Astrocyte of the spinal cord (primary cell): ENCODE measurements at regions not wholly inside any gene's neighbourhood (a gene's known extent, or its start where the extent isn't known, plus 50 kb on each side); places are given as distances from the start of the nearest gene placed in this dataset.

Experiments used
- DNase-seq: peaks from one replicate; pipeline ENCODE4 v3.0.0; 2011; ENCODE audit warnings: low read depth, low spot score
- H3K4me3 ChIP-seq: 2 replicates; pipeline ENCODE4 v1.5.1; 2011; ENCODE audit warnings: low read depth, mild to moderate bottlenecking, low read length, moderate library complexity
- CTCF ChIP-seq: IDR thresholded peaks from 2 replicates; pipeline ENCODE4 v1.5.1; 2012; ENCODE audit warnings: low read depth, mild to moderate bottlenecking, low read length, inconsistent platforms
- in situ Hi-C: cut with HindIII; loops from 2 replicates; pipeline ENCODE4 v1.10.0; 2017; ENCODE audit warnings: low sequenced_read_pairs

DNA sequence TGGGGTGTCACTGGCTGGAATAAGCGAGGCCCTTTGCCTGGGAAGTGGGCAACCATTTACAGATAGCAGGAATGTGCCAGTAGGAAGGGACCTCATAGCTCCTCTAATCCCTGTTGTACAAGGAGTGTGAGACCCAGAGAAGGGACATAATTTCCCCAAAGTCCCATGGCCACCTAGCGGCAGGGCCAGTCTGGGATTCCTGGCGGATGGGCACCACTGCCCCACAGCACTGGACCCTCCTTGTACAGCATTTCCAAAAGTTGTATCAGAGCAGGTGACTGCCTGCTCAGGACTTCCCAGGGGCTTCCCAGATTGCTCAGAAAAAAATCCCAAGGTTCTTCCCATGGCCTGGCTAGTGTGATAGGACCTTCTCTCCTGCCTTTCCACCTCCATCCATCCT is 185.8 kb downstream of the GLI2 start:
- in situ Hi-C loops = no loop called here
- no peak overlapping the region for H3K4me3 ChIP-seq
- no peak for DNase-seq
- no peak for TF ChIP-seq CTCF

DNA sequence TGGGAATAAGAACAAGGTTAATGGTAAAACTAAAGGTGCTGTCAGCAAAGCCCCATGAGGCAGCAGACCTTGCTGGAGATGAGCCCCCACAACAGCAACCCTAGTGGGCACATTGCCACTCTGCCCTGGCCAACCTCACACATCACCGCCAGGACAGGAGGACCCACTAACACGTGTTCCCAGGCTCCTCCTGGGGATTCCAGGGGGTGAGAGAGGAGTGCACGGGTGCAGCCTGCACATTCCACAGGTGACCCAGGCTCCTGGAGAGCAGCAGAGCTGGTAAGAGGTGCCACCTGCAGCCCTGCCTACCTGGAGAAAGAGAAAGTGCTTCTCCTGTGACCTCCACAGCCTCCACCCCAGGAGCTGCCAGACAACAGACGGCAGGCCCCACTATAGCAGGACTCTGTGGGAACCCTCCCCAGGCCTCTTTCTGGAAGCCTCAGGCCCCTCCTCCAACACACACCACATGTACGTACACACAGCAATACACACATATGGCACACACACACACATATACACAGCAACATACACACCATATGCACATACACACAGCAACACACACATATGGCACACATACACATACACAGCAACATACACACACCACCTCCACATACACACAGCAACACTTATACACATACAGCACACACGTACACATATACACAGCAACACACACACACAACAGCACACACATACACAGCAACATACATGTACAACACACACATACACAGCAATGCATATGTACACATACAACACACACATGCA is 187.1 kb downstream of the GLI2 start:
- no peak for TF ChIP-seq CTCF
- H3K4me3 ChIP-seq = no peak overlapping the region
- DNase-seq = no peak
- in situ Hi-C loops = no loop called here

GRCh38 chr2:120923426-120923825 is 187.8 kb downstream of the GLI2 start:
- no peak for DNase-seq
- TF ChIP-seq CTCF = no peak
- no peak overlapping the region for H3K4me3 ChIP-seq
- in situ Hi-C loops = no loop called here

GRCh38 chr2:120924924-120925323 is 189.3 kb downstream of the GLI2 start:
- H3K4me3 ChIP-seq = no peak overlapping the region
- DNase-seq = no peak
- in situ Hi-C loops = no loop called here
- TF ChIP-seq CTCF = no peak

DNA sequence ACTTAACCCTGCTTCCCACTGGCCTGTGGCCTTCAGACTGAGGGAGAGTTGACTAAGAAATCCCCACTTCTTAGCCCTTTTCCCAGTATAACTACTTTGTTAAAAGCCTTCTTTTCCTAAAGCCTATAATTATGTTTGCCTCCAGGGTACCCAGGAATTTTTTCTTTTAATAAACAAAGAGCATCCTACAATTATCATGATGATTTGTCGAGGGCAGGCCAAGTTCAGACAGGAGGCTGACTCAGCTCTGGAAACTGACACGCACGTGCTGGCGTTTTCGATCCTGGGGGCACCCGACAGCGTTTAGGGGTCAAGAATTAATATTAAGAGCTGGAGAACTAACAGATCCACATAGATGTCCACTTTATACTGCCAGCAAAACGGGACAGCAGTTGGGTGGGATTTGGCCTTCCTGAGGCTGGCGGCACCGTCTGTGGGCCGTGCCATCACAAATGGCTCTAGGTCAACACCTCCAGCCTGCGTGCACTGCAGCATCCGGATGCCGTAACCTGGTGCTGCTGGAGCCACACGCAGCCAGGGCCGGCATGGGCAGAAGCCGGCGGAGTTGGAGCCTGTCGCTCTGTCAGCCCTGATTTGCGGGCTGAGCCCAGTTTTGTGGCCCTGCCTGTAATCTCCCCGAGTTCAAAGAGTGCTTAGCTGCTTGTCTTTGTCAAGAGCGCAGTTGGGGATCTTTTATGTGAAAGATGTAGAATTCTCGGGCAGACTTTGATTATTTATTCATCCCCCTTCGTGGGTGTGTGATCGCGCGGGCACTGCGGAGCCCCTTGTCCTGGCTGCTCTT is 191.0 kb downstream of the GLI2 start:
- DNase-seq = no peak
- no peak for TF ChIP-seq CTCF
- no peak overlapping the region for H3K4me3 ChIP-seq
- in situ Hi-C loops = no loop called here

DNA sequence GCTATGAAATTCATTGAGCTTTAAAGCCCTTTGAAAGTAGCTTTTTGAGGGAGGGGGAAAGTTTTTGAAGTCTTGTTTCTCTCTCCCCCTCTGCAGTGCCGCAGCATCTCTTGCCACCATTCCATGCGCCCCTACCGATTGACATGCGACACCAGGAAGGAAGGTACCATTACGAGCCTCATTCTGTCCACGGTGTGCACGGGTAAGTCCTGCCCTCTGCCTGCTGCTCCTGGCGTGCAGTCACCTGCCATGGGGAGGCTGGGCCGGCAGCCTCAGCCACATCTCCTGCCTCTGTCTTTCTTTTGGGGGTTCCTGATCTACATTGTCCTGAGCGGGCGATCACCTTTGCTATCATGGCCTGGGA is 191.6 kb downstream of the GLI2 start:
- no peak for DNase-seq
- in situ Hi-C loops = no loop called here
- H3K4me3 ChIP-seq = no peak overlapping the region
- no peak for TF ChIP-seq CTCF
